Activated T-cell treated with anti-CD3 and anti-CD28 coated beads, Interleukin-2, amount 50 U/mL, for 72 hours (primary cell): ENCODE measurements at regions not wholly inside any gene's neighbourhood (a gene's known extent, or its start where the extent isn't known, plus 50 kb on each side); places are given as distances from the start of the nearest gene placed in this dataset.
"Not testable (repeated sequence)": the region's sequence is repeated elsewhere in the genome, so short reads cannot be mapped to it uniquely, and the experiment has no call there.

Source experiments
- ATAC-seq, 2 donors: fragments of 150-1000 bp; cut with Tn5 transposase; replicated peaks in 1 of 2; 2 replicates each; pipeline ENCODE4 v1.10.0; 2021; ENCODE audit warnings: moderate library complexity in 2 of 2, mild to moderate bottlenecking in 1 of 2
- DNase-seq, 2 donors: peaks; one replicate each; pipeline ENCODE4 v3.0.0; 2021 to 2022; ENCODE audit warnings: mixed read lengths in 1 of 2
- H3K27ac Mint-ChIP-seq: one replicate; pipeline ENCODE4 v1.8.0; 2022; ENCODE audit warnings: mild to moderate bottlenecking, moderate library complexity, mixed read lengths
- H3K27me3 Mint-ChIP-seq: one replicate; pipeline ENCODE4 v1.8.0; 2022; ENCODE audit warnings: low read depth, mixed read lengths
- H3K36me3 Mint-ChIP-seq, 2 donors: one replicate each; pipeline ENCODE4 v1.8.0; 2022; ENCODE audit warnings: mixed read lengths in 2 of 2, mild to moderate bottlenecking in 1 of 2; ENCODE audit not compliant: insufficient read depth in 2 of 2
- H3K4me1 Mint-ChIP-seq: one replicate; pipeline ENCODE4 v1.8.0; 2022; ENCODE audit warnings: low read depth, mixed read lengths
- H3K4me3 Mint-ChIP-seq, 2 donors: one replicate each; pipeline ENCODE4 v1.8.0; 2022; ENCODE audit warnings: mild to moderate bottlenecking in 2 of 2, mixed read lengths in 2 of 2, moderate library complexity in 2 of 2
- H3K9me3 Mint-ChIP-seq, 2 donors: one replicate each; pipeline ENCODE4 v1.8.0; 2022; ENCODE audit warnings: mixed read lengths in 2 of 2

- ATAC-seq = no peak
- no peaks in the 10 kb centered on the region for H3K36me3 Mint-ChIP-seq
- no peak overlapping the region for H3K27ac Mint-ChIP-seq
- no peak for DNase-seq
- H3K4me3 Mint-ChIP-seq = no peak overlapping the region
- no peaks in the 10 kb centered on the region for H3K27me3 Mint-ChIP-seq
- H3K9me3 Mint-ChIP-seq = peaks cover 10 to 11% of the 10 kb centered on the region in 2 donors
- H3K4me1 Mint-ChIP-seq = no peaks in the 10 kb centered on the region
These were observed 749.7 kb upstream of the ADGRB3 start for GRCh38 chr6:67885081-67886033.

GRCh38 chr6:67884442-67884841 lies 750.6 kb upstream of the ADGRB3 start:
- H3K36me3 Mint-ChIP-seq = peaks cover 0 to 1% of the 10 kb centered on the region in 2 donors
- ATAC-seq = no peak
- no peak overlapping the region for H3K27ac Mint-ChIP-seq
- H3K4me3 Mint-ChIP-seq = no peak overlapping the region
- no peak for DNase-seq
- no peaks in the 10 kb centered on the region for H3K27me3 Mint-ChIP-seq
- peaks cover 10 to 13% of the 10 kb centered on the region in 2 donors for H3K9me3 Mint-ChIP-seq
- H3K4me1 Mint-ChIP-seq = no peaks in the 10 kb centered on the region

DNA sequence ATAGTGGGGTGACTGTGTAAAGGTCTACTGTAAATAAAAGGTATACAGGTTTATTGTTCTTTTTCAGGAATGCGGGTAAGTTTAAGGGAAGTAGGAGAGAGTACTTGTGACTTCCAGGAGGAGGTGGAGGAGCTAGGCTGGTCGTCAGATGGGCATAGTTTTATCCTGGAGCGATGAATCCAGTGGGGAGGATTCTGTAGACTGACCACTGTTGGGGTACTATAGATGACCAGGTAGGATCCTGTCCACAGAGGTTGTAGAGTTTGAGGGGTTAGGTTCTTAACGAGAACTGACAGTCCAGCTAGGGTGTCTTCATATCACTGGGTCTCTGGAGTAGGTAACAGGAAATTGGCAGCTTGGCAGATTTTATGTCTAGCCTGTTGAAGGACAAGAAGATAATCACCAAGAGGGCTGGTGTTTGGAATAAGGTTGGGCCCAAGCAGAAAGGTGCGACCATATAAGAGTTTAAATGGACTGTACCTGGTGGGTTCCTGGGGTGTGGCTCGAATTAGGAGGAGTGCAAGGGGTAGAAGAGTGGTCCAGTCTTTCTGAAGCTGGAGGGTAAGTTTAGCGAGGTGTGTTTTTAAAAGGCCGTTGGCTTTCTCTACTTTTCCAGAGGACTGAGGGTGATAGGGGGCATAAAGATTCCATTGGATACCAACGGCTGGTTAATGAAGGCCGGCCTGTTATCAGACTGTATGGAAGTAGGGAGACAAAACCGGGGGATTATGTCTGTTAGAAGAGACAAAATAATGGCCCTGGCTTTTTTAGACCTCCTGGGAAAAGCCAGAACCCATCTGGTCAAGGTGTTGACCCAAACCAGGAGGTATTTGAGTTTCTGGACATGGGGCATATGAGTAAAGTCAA lies 751.3 kb upstream of the ADGRB3 start:
- no peak overlapping the region for H3K27ac Mint-ChIP-seq
- H3K9me3 Mint-ChIP-seq = peaks cover 9 to 10% of the 10 kb centered on the region in 2 donors
- H3K4me1 Mint-ChIP-seq = no peaks in the 10 kb centered on the region
- H3K4me3 Mint-ChIP-seq = no peak overlapping the region
- no peak for ATAC-seq
- H3K27me3 Mint-ChIP-seq = no peaks in the 10 kb centered on the region
- no peak for DNase-seq
- peaks cover 0 to 1% of the 10 kb centered on the region in 2 donors for H3K36me3 Mint-ChIP-seq

DNA sequence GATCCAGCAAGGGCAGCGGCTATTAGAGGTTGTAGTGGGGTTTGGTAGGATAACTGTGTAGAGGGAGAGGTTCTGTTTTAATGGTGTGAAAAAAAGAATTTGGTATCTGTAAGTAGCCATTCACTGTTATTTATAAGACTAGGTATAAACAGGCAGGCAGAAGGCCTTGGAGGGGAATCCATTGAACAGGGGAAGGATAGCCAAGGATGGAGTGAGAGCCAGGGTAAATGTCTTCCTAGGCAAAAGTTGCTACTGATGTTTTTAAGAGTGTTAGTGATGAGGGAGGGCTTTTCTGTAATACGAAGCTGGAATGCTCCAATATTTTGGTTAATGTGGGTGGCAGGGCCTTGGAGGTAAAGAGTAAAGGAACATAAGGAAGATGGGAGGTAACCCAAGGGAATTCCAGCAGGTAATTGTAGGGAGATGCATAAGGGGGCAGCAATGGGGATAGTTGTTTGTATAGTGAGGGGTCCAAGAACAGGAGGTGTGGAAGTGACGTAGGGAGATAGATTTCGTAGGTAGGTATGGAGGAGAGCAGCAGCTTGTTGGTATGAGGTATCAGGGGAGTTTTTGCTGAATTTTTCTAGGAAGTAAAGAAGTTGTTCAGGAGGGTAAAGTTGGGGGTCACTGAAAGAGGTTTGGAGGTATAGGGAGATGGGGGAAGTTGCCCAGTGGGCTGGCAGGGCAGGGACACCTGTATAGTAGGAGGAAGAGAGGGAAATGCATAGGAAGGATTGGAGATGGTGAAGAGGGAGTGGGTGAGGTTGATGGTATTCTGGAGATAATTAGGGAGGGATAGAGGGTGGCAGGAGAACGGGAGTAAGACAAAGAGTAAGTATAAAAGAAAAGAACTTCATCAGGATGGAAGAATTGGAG lies 752.4 kb upstream of the ADGRB3 start:
- Mint-ChIP-seq H3K4me3 (no peak overlapping the region), H3K4me1 (no peaks in the 10 kb centered on the region), H3K27me3 (no peaks in the 10 kb centered on the region), H3K27ac (no peak overlapping the region), H3K9me3 (peaks cover 2 to 4% of the 10 kb centered on the region in 2 donors), H3K36me3 (peaks cover 0 to 1% of the 10 kb centered on the region in 2 donors)
- no peak for ATAC-seq
- no peak for DNase-seq

DNA sequence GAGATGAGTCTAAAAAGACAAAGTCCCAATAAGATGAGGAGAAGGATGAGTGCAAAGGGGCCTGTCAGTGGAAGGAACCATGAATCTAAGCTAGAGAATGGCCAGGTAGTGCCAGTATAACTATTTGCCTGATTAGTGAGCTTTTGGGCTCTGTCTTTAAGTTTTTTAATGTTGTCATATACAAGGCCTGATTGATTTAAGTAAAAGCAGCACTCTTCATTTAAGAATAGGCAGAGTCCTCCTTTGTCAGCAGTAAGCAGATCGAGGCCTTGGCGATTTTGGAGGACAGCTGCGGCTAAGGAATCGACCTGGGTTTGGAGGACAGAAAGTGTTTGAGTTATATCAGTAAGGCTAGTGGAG lies 753.4 kb upstream of the ADGRB3 start:
- peaks cover 2 to 3% of the 10 kb centered on the region in 2 donors for H3K9me3 Mint-ChIP-seq
- no peaks in the 10 kb centered on the region for H3K4me1 Mint-ChIP-seq
- H3K27ac Mint-ChIP-seq = no peak overlapping the region
- H3K4me3 Mint-ChIP-seq = no peak overlapping the region
- H3K36me3 Mint-ChIP-seq = peaks cover 0 to 1% of the 10 kb centered on the region in 2 donors
- DNase-seq (no peak), ATAC-seq (no peak)
- H3K27me3 Mint-ChIP-seq = no peaks in the 10 kb centered on the region

GRCh38 chr6:67880939-67881705 lies 754.0 kb upstream of the ADGRB3 start:
- Mint-ChIP-seq H3K27me3 (no peaks in the 10 kb centered on the region), H3K36me3 (peaks cover 0 to 1% of the 10 kb centered on the region in 2 donors), H3K27ac (no peak overlapping the region), H3K9me3 (peaks cover 2 to 3% of the 10 kb centered on the region in 2 donors), H3K4me1 (no peaks in the 10 kb centered on the region), H3K4me3 (no peak overlapping the region)
- no peak for DNase-seq
- no peak for ATAC-seq

DNA sequence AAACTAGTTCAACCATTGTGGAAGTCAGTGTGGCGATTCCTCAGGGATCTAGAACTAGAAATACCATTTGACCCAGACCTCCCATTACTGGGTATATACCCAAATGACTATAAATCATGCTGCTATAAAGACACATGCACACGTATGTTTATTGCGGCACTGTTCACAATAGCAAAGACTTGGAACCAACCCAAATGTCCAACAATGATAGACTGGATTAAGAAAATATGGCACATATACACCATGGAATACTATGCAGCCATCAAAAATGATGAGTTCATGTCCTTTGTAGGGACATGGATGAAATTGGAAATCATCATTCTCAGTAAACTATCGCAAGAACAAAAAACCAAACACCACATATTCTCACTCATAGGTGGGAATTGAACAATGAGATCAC lies 754.7 kb upstream of the ADGRB3 start:
- H3K4me3 Mint-ChIP-seq, H3K27me3 Mint-ChIP-seq, DNase-seq, H3K36me3 Mint-ChIP-seq, H3K27ac Mint-ChIP-seq, H3K4me1 Mint-ChIP-seq, ATAC-seq, H3K9me3 Mint-ChIP-seq: not testable (repeated sequence)

DNA sequence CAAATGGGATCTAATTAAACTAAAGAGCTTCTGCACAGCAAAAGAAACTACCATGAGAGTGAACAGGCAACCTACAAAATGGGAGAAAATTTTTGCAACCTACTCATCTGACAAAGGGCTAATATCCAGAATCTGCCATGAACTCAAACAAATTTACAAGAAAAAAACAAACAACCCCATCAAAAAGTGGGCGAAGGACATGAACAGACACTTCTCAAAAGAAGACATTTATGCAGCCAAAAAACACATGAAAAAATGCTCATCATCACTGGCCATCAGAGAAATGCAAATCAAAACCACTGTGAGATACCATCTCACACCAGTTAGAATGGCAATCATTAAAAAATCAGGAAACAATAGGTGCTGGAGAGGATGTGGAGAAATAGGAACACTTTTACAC lies 755.2 kb upstream of the ADGRB3 start:
- ATAC-seq, DNase-seq, H3K36me3 Mint-ChIP-seq, H3K9me3 Mint-ChIP-seq, H3K27ac Mint-ChIP-seq, H3K27me3 Mint-ChIP-seq, H3K4me3 Mint-ChIP-seq, H3K4me1 Mint-ChIP-seq: not testable (repeated sequence)

DNA sequence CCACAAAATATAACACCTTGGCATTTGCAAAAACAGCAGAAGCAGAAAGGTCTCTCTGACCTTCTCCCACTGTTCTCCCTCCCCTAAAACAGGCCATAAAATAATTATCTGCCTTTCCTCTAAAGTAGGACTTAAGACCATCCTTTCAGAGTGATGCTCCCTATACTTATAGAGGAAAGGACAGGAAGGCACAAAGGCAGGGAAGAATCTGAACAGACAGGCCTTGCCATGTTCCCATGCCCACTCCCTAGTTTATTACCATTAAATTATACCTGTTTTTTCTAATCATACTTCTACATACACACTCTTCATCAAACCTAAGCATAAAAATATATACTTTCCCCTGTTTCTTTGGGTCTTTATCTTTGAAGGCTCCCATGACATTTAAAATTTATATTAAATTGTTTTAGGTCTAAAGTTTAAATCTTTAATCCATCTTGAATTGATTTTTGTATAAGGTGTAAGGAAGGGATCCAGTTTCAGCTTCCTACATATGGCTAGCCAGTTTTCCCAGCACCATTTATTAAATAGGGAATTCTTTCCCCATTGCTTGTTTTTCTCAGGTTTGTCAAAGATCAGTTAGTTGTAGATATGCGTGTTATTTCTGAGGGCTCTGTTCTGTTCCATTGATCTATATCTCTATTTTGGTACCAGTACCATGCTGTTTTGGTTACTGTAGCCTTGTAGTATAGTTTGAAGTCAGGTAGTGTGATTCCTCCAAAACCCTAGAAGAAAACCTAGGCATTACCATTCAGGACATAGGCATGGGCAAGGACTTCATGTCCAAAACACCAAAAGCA lies 755.8 kb upstream of the ADGRB3 start:
- H3K27me3 Mint-ChIP-seq, ATAC-seq: not testable (repeated sequence)

GRCh38 chr6:67878216-67878615 lies 756.9 kb upstream of the ADGRB3 start:
- H3K27me3 Mint-ChIP-seq, H3K4me1 Mint-ChIP-seq, H3K36me3 Mint-ChIP-seq, ATAC-seq, H3K4me3 Mint-ChIP-seq, DNase-seq, H3K27ac Mint-ChIP-seq: not testable (repeated sequence)
- peaks cover 9 to 11% of the 10 kb centered on the region in 2 donors for H3K9me3 Mint-ChIP-seq

More for the DNA sequence above, 755.8 kb upstream of the ADGRB3 start:
- H3K4me3 Mint-ChIP-seq, DNase-seq, H3K9me3 Mint-ChIP-seq, H3K36me3 Mint-ChIP-seq, H3K27ac Mint-ChIP-seq, H3K4me1 Mint-ChIP-seq: not testable (repeated sequence)

DNA sequence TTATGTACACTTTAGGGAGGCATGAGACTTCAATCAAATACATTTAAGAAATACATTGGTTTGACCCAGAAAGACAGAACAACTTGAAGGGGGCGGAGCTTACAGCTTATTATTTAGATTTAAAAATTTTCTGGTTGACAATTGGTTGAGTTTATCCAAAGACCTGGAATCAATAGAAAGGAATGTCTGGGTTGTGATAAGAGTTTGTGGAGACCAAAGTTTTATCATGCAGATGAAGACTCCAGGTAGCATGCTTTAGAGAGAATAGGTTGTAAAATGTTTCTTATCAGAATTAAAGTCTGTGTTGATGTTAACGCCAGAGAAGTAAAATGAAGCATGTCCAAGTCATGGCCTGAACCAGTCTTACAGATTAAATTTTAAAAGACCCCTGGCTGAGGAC lies 757.8 kb upstream of the ADGRB3 start:
- Mint-ChIP-seq H3K4me1 (no peaks in the 10 kb centered on the region), H3K4me3 (no peak overlapping the region), H3K9me3 (peaks cover 9 to 13% of the 10 kb centered on the region in 2 donors), H3K36me3 (peaks cover 1 to 2% of the 10 kb centered on the region in 2 donors), H3K27me3 (no peaks in the 10 kb centered on the region), H3K27ac (no peak overlapping the region)
- no peak for ATAC-seq
- no peak for DNase-seq
